ENCODE measurements at regions not wholly inside any gene's neighbourhood (a gene's known extent, or its start where the extent isn't known, plus 50 kb on each side); places are given as distances from the start of the nearest gene placed in this dataset.
"Not testable (repeated sequence)": the region's sequence is repeated elsewhere in the genome, so short reads cannot be mapped to it uniquely, and the experiment has no call there.

- no peak for DNase-seq (ENCODE audit: low read depth)
- H3K4me3 ChIP-seq (replicated peaks; ENCODE audit: low read depth, low read length): no peak overlapping the region
- TF ChIP-seq, protein P1, sequence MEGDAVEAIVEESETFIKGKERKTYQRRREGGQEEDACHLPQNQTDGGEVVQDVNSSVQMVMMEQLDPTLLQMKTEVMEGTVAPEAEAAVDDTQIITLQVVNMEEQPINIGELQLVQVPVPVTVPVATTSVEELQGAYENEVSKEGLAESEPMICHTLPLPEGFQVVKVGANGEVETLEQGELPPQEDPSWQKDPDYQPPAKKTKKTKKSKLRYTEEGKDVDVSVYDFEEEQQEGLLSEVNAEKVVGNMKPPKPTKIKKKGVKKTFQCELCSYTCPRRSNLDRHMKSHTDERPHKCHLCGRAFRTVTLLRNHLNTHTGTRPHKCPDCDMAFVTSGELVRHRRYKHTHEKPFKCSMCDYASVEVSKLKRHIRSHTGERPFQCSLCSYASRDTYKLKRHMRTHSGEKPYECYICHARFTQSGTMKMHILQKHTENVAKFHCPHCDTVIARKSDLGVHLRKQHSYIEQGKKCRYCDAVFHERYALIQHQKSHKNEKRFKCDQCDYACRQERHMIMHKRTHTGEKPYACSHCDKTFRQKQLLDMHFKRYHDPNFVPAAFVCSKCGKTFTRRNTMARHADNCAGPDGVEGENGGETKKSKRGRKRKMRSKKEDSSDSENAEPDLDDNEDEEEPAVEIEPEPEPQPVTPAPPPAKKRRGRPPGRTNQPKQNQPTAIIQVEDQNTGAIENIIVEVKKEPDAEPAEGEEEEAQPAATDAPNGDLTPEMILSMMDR (IDR thresholded peaks at IDR 0.05; ENCODE audit: low read length, missing control alignments): no peak
Observed at GRCh38 chr15:25095179-25095578, 140.4 kb downstream of the SNRPN start.

DNA sequence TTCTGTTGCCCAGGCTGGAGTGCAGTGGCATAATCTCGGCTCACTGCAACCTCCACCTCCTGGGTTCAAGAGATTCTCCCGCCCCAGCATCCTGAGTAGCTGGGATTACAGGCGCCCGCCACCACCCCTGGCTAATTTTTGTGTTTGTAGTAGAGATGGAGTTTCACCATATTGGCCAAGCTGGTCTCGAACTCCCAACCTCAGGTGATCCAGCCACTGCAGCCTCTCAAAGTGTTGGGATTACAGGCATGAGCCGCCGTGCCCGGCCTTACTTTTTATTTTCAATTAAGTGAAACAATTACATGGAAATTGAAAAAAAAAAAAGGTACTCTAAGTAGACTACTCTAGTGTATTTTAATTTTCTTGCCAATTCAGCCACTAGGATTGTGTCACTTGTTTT lies 145.2 kb downstream of the SNRPN start:
- DNase-seq (ENCODE audit: low read depth); H3K4me3 ChIP-seq (replicated peaks; ENCODE audit: low read depth, low read length): not testable (repeated sequence)

- no peak for DNase-seq (ENCODE audit: low read depth)
- H3K4me3 ChIP-seq (replicated peaks; ENCODE audit: low read depth, low read length): no peak overlapping the region
- TF ChIP-seq, protein P1 (IDR thresholded peaks at IDR 0.05; ENCODE audit: low read length, missing control alignments): no peak
Observed at GRCh38 chr15:25106209-25106608, 151.4 kb downstream of the SNRPN start.

DNA sequence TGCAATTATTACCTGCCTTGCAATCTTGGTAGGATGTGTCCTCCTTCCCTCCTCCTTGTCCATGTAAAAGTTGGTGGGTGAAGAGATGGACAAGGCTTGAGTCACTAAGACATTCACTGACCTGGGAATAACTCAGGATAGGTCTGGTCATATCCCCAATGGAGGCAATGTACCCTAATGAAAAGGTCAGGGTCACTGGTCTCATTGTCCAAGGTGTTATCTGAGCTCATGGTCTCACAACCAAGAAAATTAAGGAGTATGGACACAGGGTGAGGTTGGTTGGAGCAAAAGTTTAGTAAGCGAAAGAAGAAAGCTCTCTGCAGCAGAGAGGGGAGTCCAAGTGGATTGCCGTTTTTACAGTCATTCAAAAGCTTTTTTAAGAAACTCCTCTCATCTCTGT lies 179.0 kb downstream of the SNRPN start:
- TF ChIP-seq, protein P1 (IDR thresholded peaks at IDR 0.05; ENCODE audit: low read length, missing control alignments): no peak
- DNase-seq (ENCODE audit: low read depth): no peak
- H3K4me3 ChIP-seq (replicated peaks; ENCODE audit: low read depth, low read length): no peak overlapping the region

GRCh38 chr15:25134546-25134945 lies 179.8 kb downstream of the SNRPN start:
- TF ChIP-seq, protein P1 (IDR thresholded peaks at IDR 0.05; ENCODE audit: low read length, missing control alignments): peak; percentile 28
- peak; percentile 53 for DNase-seq (ENCODE audit: low read depth)
- no peak overlapping the region for H3K4me3 ChIP-seq (replicated peaks; ENCODE audit: low read depth, low read length)

DNA sequence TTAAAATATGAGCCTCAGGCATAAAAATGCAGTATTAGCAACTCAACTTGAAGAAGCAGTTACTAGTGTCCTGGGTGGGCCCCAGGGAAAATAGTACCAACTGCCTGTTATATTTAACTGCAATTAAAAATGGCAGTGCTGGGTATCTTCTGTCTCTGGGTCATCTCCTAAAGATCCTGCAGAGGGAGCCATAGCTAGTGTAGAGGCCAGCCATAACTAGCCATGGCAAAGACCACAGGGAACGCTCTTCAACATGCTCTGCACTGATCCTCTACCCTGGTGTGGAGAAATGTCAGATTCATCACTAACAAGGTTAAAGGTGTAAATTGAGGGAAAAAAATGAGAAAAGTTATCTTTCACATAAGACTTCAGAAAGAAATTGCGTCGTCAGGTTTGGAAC lies 181.3 kb downstream of the SNRPN start:
- TF ChIP-seq, protein P1 (IDR thresholded peaks at IDR 0.05; ENCODE audit: low read length, missing control alignments): peak; percentile 41
- DNase-seq (ENCODE audit: low read depth): peak; percentile 32
- H3K4me3 ChIP-seq (replicated peaks; ENCODE audit: low read depth, low read length): no peak overlapping the region

DNA sequence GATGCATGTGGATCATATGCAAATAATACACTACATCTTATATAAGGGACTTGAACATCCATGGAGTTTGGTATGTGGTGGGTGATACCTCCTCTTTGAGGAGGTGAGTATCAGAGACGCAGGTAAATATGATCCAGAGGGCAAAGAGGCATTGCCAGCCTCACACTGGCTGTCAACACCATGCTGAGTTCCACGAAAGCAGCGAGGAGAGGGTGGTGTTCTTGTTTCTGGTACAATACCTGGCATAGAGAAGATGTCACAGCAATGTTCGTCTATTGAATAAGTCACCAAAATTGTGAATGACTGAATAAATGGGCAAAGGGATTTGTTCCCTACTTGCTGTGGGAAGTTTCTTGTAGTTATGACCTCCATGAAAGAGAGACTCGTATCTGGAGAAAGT lies 182.2 kb downstream of the SNRPN start:
- no peak overlapping the region for H3K4me3 ChIP-seq (replicated peaks; ENCODE audit: low read depth, low read length)
- DNase-seq (ENCODE audit: low read depth): no peak
- TF ChIP-seq, protein P1 (IDR thresholded peaks at IDR 0.05; ENCODE audit: low read length, missing control alignments): no peak
